ENCODE measurements at regions not wholly inside any gene's neighbourhood (a gene's known extent, or its start where the extent isn't known, plus 50 kb on each side); places are given as distances from the start of the nearest gene placed in this dataset.

- DNase-seq (ENCODE audit: extremely low read depth, low read depth): no peak
- TF ChIP-seq CTCF (IDR thresholded peaks at IDR 0.05; ENCODE audit: low read depth, low read length): no peak
Observed at GRCh38 chr1:245025525-245025924, 129.3 kb upstream of the KIF26B start.

GRCh38 chr1:245023222-245023621, 131.6 kb upstream of the KIF26B start:
- DNase-seq (ENCODE audit: extremely low read depth, low read depth): no peak

GRCh38 chr1:245019910-245020486, 134.8 kb upstream of the KIF26B start:
- TF ChIP-seq CTCF (IDR thresholded peaks at IDR 0.05; ENCODE audit: low read depth, low read length): no peak
- no peak for DNase-seq (ENCODE audit: extremely low read depth, low read depth)

More at GRCh38 chr1:245023222-245023621, 131.6 kb upstream of the KIF26B start:
- no peak for TF ChIP-seq CTCF (IDR thresholded peaks at IDR 0.05; ENCODE audit: low read depth, low read length)

GRCh38 chr1:245016700-245017099, 138.1 kb upstream of the KIF26B start:
- no peak for TF ChIP-seq CTCF (IDR thresholded peaks at IDR 0.05; ENCODE audit: low read depth, low read length)
- DNase-seq (ENCODE audit: extremely low read depth, low read depth): no peak

- no peak for TF ChIP-seq CTCF (IDR thresholded peaks at IDR 0.05; ENCODE audit: low read depth, low read length)
- DNase-seq (ENCODE audit: extremely low read depth, low read depth): no peak
Observed at GRCh38 chr1:245015031-245015430, 139.8 kb upstream of the KIF26B start.

- no peak for TF ChIP-seq CTCF (IDR thresholded peaks at IDR 0.05; ENCODE audit: low read depth, low read length)
- DNase-seq (ENCODE audit: extremely low read depth, low read depth): no peak
Observed at GRCh38 chr1:245014247-245015029, 140.3 kb upstream of the KIF26B start.

- TF ChIP-seq CTCF (IDR thresholded peaks at IDR 0.05; ENCODE audit: low read depth, low read length): no peak
- no peak for DNase-seq (ENCODE audit: extremely low read depth, low read depth)
Observed at GRCh38 chr1:245010018-245010614, 144.7 kb upstream of the KIF26B start.
